ENCODE measurements at regions not wholly inside any gene's neighbourhood (a gene's known extent, or its start where the extent isn't known, plus 50 kb on each side); places are given as distances from the start of the nearest gene placed in this dataset.
"Not testable (repeated sequence)": the region's sequence is repeated elsewhere in the genome, so short reads cannot be mapped to it uniquely, and the experiment has no call there.

GRCh38 chr4:77443941-77444340 lies 161.7 kb upstream of the CXCL13 start:
- DNase-seq (ENCODE audit: low read depth in 2 of 2) = no peak

GRCh38 chr4:77445823-77446222 lies 159.8 kb upstream of the CXCL13 start:
- DNase-seq (ENCODE audit: low read depth in 2 of 2) = no peak

- no peak for DNase-seq (ENCODE audit: low read depth in 2 of 2)
Measured at GRCh38 chr4:77446601-77447000, 159.0 kb upstream of the CXCL13 start.

DNA sequence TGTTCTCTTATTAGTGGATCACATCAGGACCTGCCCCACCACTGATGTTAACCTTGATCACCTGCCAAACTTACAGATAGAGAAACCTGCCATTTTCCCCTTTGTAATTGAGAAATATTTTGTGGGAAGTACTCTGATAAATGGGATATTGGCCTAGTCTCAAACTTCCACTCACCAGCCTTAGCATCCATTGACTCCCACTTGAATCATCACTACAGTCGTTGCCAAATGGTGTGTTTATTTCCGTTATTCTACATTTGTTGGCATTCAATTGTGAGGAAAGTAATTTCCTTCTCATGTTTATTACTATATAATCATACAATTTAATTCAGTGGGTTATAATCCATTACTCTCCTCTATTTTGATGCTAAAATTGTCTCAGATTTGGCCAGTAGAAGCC lies 156.4 kb upstream of the CXCL13 start:
- no peak for DNase-seq (ENCODE audit: low read depth in 2 of 2)

DNA sequence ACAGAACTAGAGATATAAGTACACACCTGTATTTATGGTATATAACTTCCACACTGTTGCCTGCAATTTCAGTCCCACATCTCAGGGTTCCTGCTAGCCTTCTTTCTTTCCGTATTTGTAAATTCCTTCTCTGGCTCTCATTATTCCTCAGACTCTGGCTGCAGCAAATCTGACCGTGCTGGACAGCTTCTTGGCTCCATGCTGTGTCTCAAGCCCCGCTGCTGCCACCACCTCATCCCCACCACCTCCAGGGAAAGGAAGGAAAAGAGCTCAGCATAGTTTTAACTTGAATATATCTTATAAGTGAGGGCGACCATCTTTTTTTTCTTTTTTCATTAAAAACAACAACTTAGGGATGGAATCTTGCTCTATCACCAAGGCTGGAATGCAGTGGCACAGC lies 155.6 kb upstream of the CXCL13 start:
- no peak for DNase-seq (ENCODE audit: low read depth in 2 of 2)

- DNase-seq (ENCODE audit: low read depth in 2 of 2) = no peak
Measured at GRCh38 chr4:77451530-77451929, 154.1 kb upstream of the CXCL13 start.

- DNase-seq (ENCODE audit: low read depth in 2 of 2) = not testable (repeated sequence)
Measured at GRCh38 chr4:77452117-77452516, 153.5 kb upstream of the CXCL13 start.

GRCh38 chr4:77453911-77454310 lies 151.7 kb upstream of the CXCL13 start:
- DNase-seq (ENCODE audit: low read depth in 2 of 2) = no peak

GRCh38 chr4:77454858-77455257 lies 150.8 kb upstream of the CXCL13 start:
- peak in 1 of 2 donors; percentile 14 for DNase-seq (ENCODE audit: low read depth in 2 of 2)

- not testable (repeated sequence) for DNase-seq (ENCODE audit: low read depth in 2 of 2)
Measured at GRCh38 chr4:77464100-77464499, 141.5 kb upstream of the CXCL13 start.

DNA sequence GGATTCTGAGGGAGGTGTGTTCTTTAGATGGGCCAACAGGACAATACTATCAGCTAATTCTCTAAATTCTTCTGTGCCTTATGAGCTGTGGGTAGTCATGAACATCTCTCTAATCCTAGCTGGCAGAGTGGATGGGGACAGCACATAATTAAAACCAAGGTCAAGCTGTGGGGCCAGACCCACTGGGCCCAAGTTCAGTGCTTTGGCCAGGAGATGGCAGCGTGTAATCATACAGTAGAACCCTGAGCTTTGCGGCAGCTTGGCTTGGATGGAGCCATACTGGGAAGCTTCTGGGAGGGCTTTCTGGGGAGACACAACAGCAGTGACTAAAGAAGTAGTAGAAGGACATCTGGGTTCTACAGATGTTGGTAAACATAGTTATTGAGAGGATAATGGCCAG lies 140.3 kb upstream of the CXCL13 start:
- peak in 1 of 2 donors; percentile 13 for DNase-seq (ENCODE audit: low read depth in 2 of 2)

DNA sequence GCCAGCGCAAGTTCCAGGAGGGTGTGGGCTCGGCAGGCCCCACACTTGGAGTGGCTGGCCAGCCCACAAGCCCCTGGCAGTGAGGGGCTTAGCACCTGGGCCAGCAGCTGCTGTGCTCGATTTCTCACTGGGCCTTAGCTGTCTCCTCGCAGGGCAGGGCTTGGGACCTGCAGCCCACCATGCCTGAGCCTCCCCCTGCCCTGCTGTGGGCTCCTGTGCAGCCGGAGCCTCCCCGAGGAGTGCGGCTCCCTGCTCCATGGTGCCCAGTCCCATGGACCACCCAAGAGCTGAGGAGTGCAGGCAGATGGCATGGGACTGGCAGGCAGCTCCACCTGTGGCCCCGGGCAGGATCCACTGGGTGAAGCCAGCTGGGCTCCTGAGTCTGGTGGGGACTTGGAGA lies 139.2 kb upstream of the CXCL13 start:
- DNase-seq (ENCODE audit: low read depth in 2 of 2) = no peak

- no peak for DNase-seq (ENCODE audit: low read depth in 2 of 2)
Measured at GRCh38 chr4:77471821-77472495, 133.7 kb upstream of the CXCL13 start.

GRCh38 chr4:77473509-77473908 lies 132.1 kb upstream of the CXCL13 start:
- peak; percentile 11 to 20 for DNase-seq (ENCODE audit: low read depth in 2 of 2)

GRCh38 chr4:77481856-77482255 lies 123.8 kb upstream of the CXCL13 start:
- DNase-seq (ENCODE audit: low read depth in 2 of 2) = no peak

DNA sequence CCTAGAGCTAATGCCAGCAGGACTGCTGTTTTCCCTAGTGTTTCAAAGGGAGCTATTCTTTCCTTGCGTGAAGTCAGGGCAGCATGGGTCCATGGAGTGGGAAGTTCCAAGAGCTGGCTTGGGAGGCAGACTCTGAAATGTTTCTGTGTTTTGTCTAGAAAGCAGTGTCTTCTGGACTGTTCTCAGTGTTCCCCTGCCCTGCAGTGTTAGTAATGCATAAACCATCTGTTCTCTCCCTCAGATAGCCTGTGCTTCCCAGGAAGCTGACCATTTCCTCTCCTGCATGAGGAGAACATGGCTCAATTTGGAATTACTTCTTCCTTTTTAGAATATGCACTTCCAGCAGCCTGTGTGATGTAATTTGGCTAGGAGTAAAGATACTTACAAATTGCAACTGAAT lies 116.7 kb upstream of the CXCL13 start:
- no peak for DNase-seq (ENCODE audit: low read depth in 2 of 2)

- DNase-seq (ENCODE audit: low read depth in 2 of 2) = no peak
Measured at GRCh38 chr4:77493120-77493752, 112.4 kb upstream of the CXCL13 start.

DNA sequence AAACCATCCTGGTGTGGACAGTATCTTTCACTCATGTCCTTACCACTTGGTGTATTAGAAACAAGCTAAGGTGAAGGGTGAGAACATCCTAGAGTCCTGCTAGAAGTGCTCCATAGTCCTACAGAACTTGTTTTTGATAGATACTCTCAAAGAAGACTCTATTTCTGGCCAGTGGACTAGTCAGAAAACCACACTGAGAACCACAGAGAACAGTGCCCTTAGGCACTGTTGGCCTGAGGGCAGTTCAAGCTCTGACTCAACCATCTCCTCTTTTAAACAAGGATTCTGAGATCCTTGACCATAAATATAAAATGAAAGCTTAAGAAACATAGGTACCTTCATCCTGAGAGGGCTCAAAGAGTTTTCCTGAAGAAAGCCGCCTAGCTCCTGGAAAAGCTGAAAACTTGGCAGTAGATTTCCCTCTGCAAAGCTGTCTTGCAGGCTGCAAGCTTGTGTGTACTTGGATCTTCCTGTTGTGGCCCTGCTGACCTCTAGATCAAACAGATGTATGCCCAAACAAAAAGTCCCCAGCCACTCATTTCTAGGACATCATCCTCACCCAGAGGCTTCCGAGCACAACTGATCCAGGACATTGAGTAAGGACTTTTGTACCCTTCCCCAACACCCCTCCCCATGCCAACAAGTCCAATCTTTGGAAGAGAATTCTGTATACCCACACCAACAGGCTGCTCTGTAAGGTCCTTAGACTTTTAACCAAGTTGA lies 111.6 kb upstream of the CXCL13 start:
- no peak for DNase-seq (ENCODE audit: low read depth in 2 of 2)

DNA sequence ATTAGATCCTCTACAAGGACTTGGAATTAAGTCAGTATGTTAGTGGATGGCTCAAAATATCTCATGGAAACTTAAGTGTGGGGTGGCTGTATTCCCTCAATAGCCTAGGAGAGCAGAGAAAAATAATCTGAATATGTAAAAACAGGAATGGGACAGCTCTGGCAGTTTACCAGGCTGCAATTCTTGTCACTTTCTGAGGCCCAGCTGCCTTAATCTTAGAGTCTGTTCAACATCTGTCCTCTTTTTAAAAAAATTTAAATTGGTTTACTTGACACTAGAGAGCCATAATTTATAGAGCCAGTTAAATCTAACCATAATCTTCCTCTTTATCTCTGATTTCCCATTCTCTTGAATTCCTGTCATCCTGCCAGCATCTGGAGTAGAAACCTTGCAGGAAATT lies 109.2 kb upstream of the CXCL13 start:
- no peak for DNase-seq (ENCODE audit: low read depth in 2 of 2)

- DNase-seq (ENCODE audit: low read depth in 2 of 2) = no peak
Measured at GRCh38 chr4:77500801-77501200, 104.8 kb upstream of the CXCL13 start.

DNA sequence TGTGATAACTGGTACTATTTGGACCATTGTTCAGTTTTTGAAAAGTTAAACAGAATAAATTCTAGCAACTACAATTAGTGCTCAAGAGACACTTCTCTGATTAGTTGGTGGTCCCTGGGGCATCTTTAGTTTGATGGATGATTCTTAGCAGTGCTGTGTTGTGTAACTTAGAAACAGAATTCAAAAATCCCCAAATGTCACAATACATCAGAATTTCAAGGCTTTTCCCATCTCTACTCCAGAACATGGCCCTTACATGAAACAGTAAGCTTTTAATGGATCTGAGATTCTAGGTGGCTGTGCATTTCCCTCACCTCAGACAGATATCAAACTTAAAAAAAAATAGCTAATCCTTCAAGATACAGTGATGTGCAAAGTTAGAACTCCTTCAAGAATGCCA lies 104.4 kb upstream of the CXCL13 start:
- no peak for DNase-seq (ENCODE audit: low read depth in 2 of 2)

GRCh38 chr4:77501851-77502250 lies 103.8 kb upstream of the CXCL13 start:
- no peak for DNase-seq (ENCODE audit: low read depth in 2 of 2)

DNA sequence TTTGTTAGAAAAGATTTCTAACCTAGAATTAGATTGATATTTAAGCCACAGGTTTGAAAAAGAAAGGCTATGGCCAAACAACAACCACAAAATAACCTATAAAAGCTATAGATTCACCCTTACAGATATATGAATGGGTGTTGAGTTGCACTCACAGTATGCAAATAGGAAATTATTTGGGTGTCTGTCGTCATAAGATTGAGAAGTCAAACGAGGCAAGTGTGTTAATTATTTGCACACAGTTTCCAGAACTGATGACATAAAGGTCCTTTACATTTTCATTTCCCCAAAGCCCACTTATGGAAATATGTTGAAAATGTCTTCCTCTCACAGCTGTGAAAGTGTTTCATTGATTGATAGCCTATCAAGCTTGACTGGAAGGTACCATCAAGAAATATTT lies 101.2 kb upstream of the CXCL13 start:
- DNase-seq (ENCODE audit: low read depth in 2 of 2) = no peak
